GM12878 (cell line): ENCODE measurements at regions not wholly inside any gene's neighbourhood (a gene's known extent, or its start where the extent isn't known, plus 50 kb on each side); places are given as distances from the start of the nearest gene placed in this dataset.

ENCODE experiments used
- ATAC-seq: fragments of 200-7000 bp; cut with Tn5 transposase; 3 replicates; pipeline ENCODE4 v1.9.1; 2020; ENCODE audit warnings: mild to moderate bottlenecking, moderate library complexity
- BruUV-seq: library from RNA; stranded (reverse); fragments of 400-500 nt; replicated peaks from 2 replicates; lab custom pipeline; 2021; lab: Mats Ljungman, UMichigan
- CTCF ChIA-PET: fragments of 300-600 bp; sonication (Branson Sonifier 250); formaldehyde crosslinking; extraction: SDS; loops from one replicate; lab custom pipeline; 2021; ENCODE audit warnings: inconsistent platforms; lab: Yijun Ruan, JAX
- POLR2A ChIA-PET: fragments of 350-600 bp; formaldehyde crosslinking; extraction: SDS; loops from one replicate; lab custom pipeline; 2021; ENCODE audit warnings: inconsistent platforms; lab: Charles Lee
- RAD21 ChIA-PET: fragments of 300-600 bp; sonication (Branson Sonifier 250); formaldehyde crosslinking; loops from one replicate; lab custom pipeline; 2023; ENCODE audit warnings: antibody characterized with exemption; ENCODE audit not compliant: unreplicated experiment; lab: Charles Lee
- SMC1A ChIA-PET: fragments of 300-600 bp; sonication (Branson Sonifier 250); formaldehyde crosslinking; loops from one replicate; lab custom pipeline; 2023; ENCODE audit not compliant: unreplicated experiment, uncharacterized antibody; lab: Charles Lee
- DNase-seq: peaks from one replicate; pipeline ENCODE4 v3.0.0-alpha.2; 2011; ENCODE audit warnings: low read depth, low spot score
- FAIRE-seq: peaks from 3 replicates; lab custom pipeline; 2011; peaks lifted over from hg19 to GRCh38; lab: Jason Lieb, UNC
- H2AFZ ChIP-seq: 2 replicates; pipeline ENCODE4 v1.6.0; 2011; ENCODE audit warnings: low read depth, low read length, control low read depth; ENCODE audit not compliant: control insufficient read depth
- H3K27ac ChIP-seq: 2 replicates; pipeline ENCODE4 v1.5.1; 2011; ENCODE audit warnings: control low read depth; ENCODE audit not compliant: control insufficient read depth, insufficient read depth
- H3K27me3 ChIP-seq, 2 experiments: replicated peaks in 1 of 2; 2 replicates each; pipeline versions ENCODE4 v1.6.0 to v1.6.1; 2011; ENCODE audit warnings: low read length in 1 of 2; ENCODE audit not compliant: control insufficient read depth in 2 of 2, insufficient read depth in 2 of 2
- H3K36me3 ChIP-seq, 2 experiments: 2 replicates each; pipeline ENCODE4 v1.5.1; 2011; ENCODE audit warnings: low read length in 1 of 2; ENCODE audit not compliant: control insufficient read depth in 2 of 2, insufficient read depth in 2 of 2
- H3K4me1 ChIP-seq: 2 replicates; pipeline ENCODE4 v1.6.1; 2011; ENCODE audit warnings: mild to moderate bottlenecking, low read length, moderate library complexity, mixed read lengths; ENCODE audit not compliant: control insufficient read depth, insufficient read depth
- H3K4me2 ChIP-seq: 2 replicates; pipeline ENCODE4 v1.6.0; 2011; ENCODE audit warnings: control low read depth; ENCODE audit not compliant: control insufficient read depth, insufficient read depth
- H3K4me3 ChIP-seq: fragments of 200-600 bp; sonication (generic); 2 replicates; pipeline ENCODE4 v1.5.1; 2016
- H3K79me2 ChIP-seq: 2 replicates; pipeline ENCODE4 v1.6.0; 2011; ENCODE audit warnings: low read length; ENCODE audit not compliant: control insufficient read depth, insufficient read depth
- H3K9ac ChIP-seq: 2 replicates; pipeline ENCODE4 v1.8.0; 2011; ENCODE audit warnings: low read length, control low read depth, mixed read lengths; ENCODE audit not compliant: control insufficient read depth, insufficient read depth
- H3K9me3 ChIP-seq: replicated peaks from 3 replicates; pipeline ENCODE4 v1.5.1; 2011; ENCODE audit warnings: mild to moderate bottlenecking, low read length; ENCODE audit not compliant: control insufficient read depth, insufficient read depth
- H4K20me1 ChIP-seq: 2 replicates; pipeline ENCODE4 v1.6.0; 2011; ENCODE audit not compliant: control insufficient read depth, insufficient read depth
- ATF3 ChIP-seq: IDR thresholded peaks from 2 replicates; pipeline ENCODE4 v1.6.1; 2011; ENCODE audit warnings: low read depth, mild to moderate bottlenecking, low read length, moderate library complexity, borderline replicate concordance; ENCODE audit errors: extremely low read depth
- BHLHE40 ChIP-seq, 2 experiments: fragments of 450-650 bp in 1 of 2; IDR thresholded peaks; 2 replicates each; pipeline ENCODE4 v1.6.1; 2011 to 2017; ENCODE audit warnings: low read depth in 2 of 2, borderline replicate concordance in 1 of 2, improper control_type of control experiment in 1 of 2, low read length in 1 of 2, mild to moderate bottlenecking in 1 of 2
- CBFB ChIP-seq: IDR thresholded peaks from 2 replicates; pipeline ENCODE4 v1.6.1; 2016; ENCODE audit warnings: antibody characterized with exemption, low read depth
- GABPA ChIP-seq: IDR thresholded peaks from 2 replicates; pipeline ENCODE4 v1.6.1; 2014; ENCODE audit warnings: antibody characterized with exemption, low read depth, mild to moderate bottlenecking, inconsistent platforms
- MEF2A ChIP-seq: IDR thresholded peaks from 2 replicates; pipeline ENCODE4 v1.6.1; 2011; ENCODE audit warnings: low read depth, mild to moderate bottlenecking, low read length, moderate library complexity; ENCODE audit not compliant: insufficient read depth
- MTA2 ChIP-seq: fragments of 450-650 bp; IDR thresholded peaks from 2 replicates; pipeline ENCODE4 v1.6.1; 2016; ENCODE audit warnings: low read depth, mild to moderate bottlenecking, moderate library complexity
- NFXL1 ChIP-seq: fragments of 450-650 bp; IDR thresholded peaks from 2 replicates; pipeline ENCODE4 v1.6.1; 2017; ENCODE audit warnings: antibody characterized with exemption, mild to moderate bottlenecking, borderline replicate concordance
- NFYB ChIP-seq: IDR thresholded peaks from 2 replicates; pipeline ENCODE4 v1.6.1; 2011; ENCODE audit warnings: low read depth, mild to moderate bottlenecking, low read length, improper control_type of control experiment, moderate library complexity; ENCODE audit not compliant: insufficient read depth
- SRF ChIP-seq, 2 experiments: IDR thresholded peaks; 2 replicates each; pipeline ENCODE4 v1.6.1; 2011; ENCODE audit warnings: low read depth in 2 of 2, low read length in 2 of 2, mild to moderate bottlenecking in 1 of 2, moderate library complexity in 1 of 2
- STAT1 ChIP-seq: fragments of 450-650 bp; conservative IDR thresholded peaks from 2 replicates; pipeline ENCODE4 v1.6.1; 2014; ENCODE audit warnings: antibody characterized with exemption, mild to moderate bottlenecking
- WRNIP1 ChIP-seq: IDR thresholded peaks from 2 replicates; pipeline ENCODE4 v1.6.1; 2011; ENCODE audit warnings: low read depth, low read length, improper control_type of control experiment, borderline replicate concordance
- YBX1 ChIP-seq: fragments of 450-650 bp; IDR thresholded peaks from 2 replicates; pipeline ENCODE4 v1.6.1; 2016; ENCODE audit warnings: antibody characterized with exemption
- ZSCAN29 ChIP-seq: fragments of 450-650 bp; IDR thresholded peaks from 2 replicates; pipeline ENCODE4 v1.6.1; 2017; ENCODE audit warnings: mild to moderate bottlenecking, moderate library complexity
- WGBS: methylation state at CpG from one replicate; pipeline ENCODE4 v1.1.6; 2016; ENCODE audit warnings: low lambda C conversion rate; ENCODE audit not compliant: insufficient replicate concordance, insufficient coverage; ENCODE audit errors: missing lambda C conversion rate; 5-methylcytosine and 5-hydroxymethylcytosine counted together
- in situ Hi-C: fragments of 300-500 bp; cut with MboI; formaldehyde crosslinking; loops from 9 replicates; pipeline ENCODE4 v1.14.3; 2018; ENCODE audit warnings: mixed read lengths
- intact Hi-C: fragments of 100-400 bp; cut with micrococcal nuclease; formaldehyde crosslinking; loops from one replicate; pipeline ENCODE4 v1.14.2; 2022; ENCODE audit not compliant: unreplicated experiment
- TF ChIP-seq, protein P1 (sequence below): fragments of 450-650 bp; IDR thresholded peaks from 2 replicates; pipeline ENCODE4 v1.6.1; 2016; ENCODE audit warnings: mild to moderate bottlenecking
- TF ChIP-seq, protein P2 (sequence below): fragments of 450-650 bp; IDR thresholded peaks from 2 replicates; pipeline ENCODE4 v1.6.1; 2018; ENCODE audit warnings: mild to moderate bottlenecking, low read depth, moderate library complexity; ENCODE audit not compliant: partially characterized antibody
- TF ChIP-seq, protein P3 (sequence below), 3 experiments: IDR thresholded peaks in 2 of 3; conservative IDR thresholded peaks in 1 of 3; 2 replicates each; pipeline ENCODE4 v1.5.1; 2011; ENCODE audit warnings: low read depth in 3 of 3, low read length in 3 of 3, mild to moderate bottlenecking in 3 of 3, control low read depth in 2 of 3, moderate library complexity in 2 of 3, inconsistent platforms in 1 of 3, mixed read lengths in 1 of 3; ENCODE audit not compliant: control insufficient read depth in 2 of 3, insufficient read depth in 1 of 3; ENCODE audit errors: extremely low read depth in 1 of 3
- TF ChIP-seq, protein P4 (sequence below): IDR thresholded peaks from 2 replicates; pipeline ENCODE4 v1.6.1; 2011; ENCODE audit warnings: borderline replicate concordance, low read depth, mild to moderate bottlenecking, moderate library complexity, low read length; ENCODE audit not compliant: insufficient read depth, poor library complexity, severe bottlenecking

- H3K4me3 ChIP-seq = no peak overlapping the region
- intact Hi-C loops = no loop called here
- no peak overlapping the region for H3K4me2 ChIP-seq
- no peaks in the 10 kb centered on the region for H3K9me3 ChIP-seq
- H3K4me1 ChIP-seq = no peaks in the 10 kb centered on the region
- H3K27ac ChIP-seq = no peak overlapping the region
- ChIA-PET SMC1A (interaction anchor here (0.7 kb wide), 1 partner anchor 23 kb away, joined by 3 read pairs; no protein-coding TSS in a partner anchor), RAD21 (no interaction called here), POLR2A (no interaction called here), CTCF (no interaction called here)
- no peak for FAIRE-seq
- in situ Hi-C loops = loop anchor here (10.0 kb wide), 1 partner anchor 815 kb away; no protein-coding TSS in a partner anchor
- H4K20me1 ChIP-seq = no peaks in the 10 kb centered on the region
- no peak overlapping the region for H3K9ac ChIP-seq
- ATAC-seq = no peak
- no peak overlapping the region for H2AFZ ChIP-seq
- H3K79me2 ChIP-seq = no peaks in the 10 kb centered on the region
- no peaks in the 10 kb centered on the region for H3K27me3 ChIP-seq
- no peaks in the 10 kb centered on the region for H3K36me3 ChIP-seq
- WGBS = 27% methylated on average over 2 of the region's 2 CpGs
- no TSS peak for BruUV-seq
- no peak for DNase-seq
- TF ChIP-seq ZSCAN29 = no peak
- TF ChIP-seq, protein P1, sequence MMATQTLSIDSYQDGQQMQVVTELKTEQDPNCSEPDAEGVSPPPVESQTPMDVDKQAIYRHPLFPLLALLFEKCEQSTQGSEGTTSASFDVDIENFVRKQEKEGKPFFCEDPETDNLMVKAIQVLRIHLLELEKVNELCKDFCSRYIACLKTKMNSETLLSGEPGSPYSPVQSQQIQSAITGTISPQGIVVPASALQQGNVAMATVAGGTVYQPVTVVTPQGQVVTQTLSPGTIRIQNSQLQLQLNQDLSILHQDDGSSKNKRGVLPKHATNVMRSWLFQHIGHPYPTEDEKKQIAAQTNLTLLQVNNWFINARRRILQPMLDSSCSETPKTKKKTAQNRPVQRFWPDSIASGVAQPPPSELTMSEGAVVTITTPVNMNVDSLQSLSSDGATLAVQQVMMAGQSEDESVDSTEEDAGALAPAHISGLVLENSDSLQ = no peak
- no peak for TF ChIP-seq WRNIP1
- TF ChIP-seq MTA2 = no peak
- TF ChIP-seq GABPA = no peak
- no peak for TF ChIP-seq ATF3
- TF ChIP-seq YBX1 = no peak
- TF ChIP-seq SRF (IDR thresholded peaks at IDR 0.05; ENCODE audit: low read depth in 2 of 2, low read length in 2 of 2) = no peak
- TF ChIP-seq BHLHE40 (IDR thresholded peaks at IDR 0.05; ENCODE audit: borderline replicate concordance in 1 of 2, low read depth in 2 of 2, low read length in 1 of 2) = no peak
- TF ChIP-seq CBFB = no peak
- TF ChIP-seq NFXL1 = no peak
- no peak for TF ChIP-seq NFYB
- TF ChIP-seq, protein P2, sequence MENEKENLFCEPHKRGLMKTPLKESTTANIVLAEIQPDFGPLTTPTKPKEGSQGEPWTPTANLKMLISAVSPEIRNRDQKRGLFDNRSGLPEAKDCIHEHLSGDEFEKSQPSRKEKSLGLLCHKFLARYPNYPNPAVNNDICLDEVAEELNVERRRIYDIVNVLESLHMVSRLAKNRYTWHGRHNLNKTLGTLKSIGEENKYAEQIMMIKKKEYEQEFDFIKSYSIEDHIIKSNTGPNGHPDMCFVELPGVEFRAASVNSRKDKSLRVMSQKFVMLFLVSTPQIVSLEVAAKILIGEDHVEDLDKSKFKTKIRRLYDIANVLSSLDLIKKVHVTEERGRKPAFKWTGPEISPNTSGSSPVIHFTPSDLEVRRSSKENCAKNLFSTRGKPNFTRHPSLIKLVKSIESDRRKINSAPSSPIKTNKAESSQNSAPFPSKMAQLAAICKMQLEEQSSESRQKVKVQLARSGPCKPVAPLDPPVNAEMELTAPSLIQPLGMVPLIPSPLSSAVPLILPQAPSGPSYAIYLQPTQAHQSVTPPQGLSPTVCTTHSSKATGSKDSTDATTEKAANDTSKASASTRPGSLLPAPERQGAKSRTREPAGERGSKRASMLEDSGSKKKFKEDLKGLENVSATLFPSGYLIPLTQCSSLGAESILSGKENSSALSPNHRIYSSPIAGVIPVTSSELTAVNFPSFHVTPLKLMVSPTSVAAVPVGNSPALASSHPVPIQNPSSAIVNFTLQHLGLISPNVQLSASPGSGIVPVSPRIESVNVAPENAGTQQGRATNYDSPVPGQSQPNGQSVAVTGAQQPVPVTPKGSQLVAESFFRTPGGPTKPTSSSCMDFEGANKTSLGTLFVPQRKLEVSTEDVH = no peak
- TF ChIP-seq, protein P3, sequence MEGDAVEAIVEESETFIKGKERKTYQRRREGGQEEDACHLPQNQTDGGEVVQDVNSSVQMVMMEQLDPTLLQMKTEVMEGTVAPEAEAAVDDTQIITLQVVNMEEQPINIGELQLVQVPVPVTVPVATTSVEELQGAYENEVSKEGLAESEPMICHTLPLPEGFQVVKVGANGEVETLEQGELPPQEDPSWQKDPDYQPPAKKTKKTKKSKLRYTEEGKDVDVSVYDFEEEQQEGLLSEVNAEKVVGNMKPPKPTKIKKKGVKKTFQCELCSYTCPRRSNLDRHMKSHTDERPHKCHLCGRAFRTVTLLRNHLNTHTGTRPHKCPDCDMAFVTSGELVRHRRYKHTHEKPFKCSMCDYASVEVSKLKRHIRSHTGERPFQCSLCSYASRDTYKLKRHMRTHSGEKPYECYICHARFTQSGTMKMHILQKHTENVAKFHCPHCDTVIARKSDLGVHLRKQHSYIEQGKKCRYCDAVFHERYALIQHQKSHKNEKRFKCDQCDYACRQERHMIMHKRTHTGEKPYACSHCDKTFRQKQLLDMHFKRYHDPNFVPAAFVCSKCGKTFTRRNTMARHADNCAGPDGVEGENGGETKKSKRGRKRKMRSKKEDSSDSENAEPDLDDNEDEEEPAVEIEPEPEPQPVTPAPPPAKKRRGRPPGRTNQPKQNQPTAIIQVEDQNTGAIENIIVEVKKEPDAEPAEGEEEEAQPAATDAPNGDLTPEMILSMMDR (IDR thresholded peaks at IDR 0.05 in 2 of 3, conservative IDR thresholded peaks at IDR 0.05 in 1 of 3; ENCODE audit: control insufficient read depth in 2 of 3, extremely low read depth in 1 of 3, insufficient read depth in 1 of 3, low read depth in 3 of 3, low read length in 3 of 3) = no peak
- no peak for TF ChIP-seq MEF2A
- TF ChIP-seq STAT1 = no peak
- TF ChIP-seq, protein P4, sequence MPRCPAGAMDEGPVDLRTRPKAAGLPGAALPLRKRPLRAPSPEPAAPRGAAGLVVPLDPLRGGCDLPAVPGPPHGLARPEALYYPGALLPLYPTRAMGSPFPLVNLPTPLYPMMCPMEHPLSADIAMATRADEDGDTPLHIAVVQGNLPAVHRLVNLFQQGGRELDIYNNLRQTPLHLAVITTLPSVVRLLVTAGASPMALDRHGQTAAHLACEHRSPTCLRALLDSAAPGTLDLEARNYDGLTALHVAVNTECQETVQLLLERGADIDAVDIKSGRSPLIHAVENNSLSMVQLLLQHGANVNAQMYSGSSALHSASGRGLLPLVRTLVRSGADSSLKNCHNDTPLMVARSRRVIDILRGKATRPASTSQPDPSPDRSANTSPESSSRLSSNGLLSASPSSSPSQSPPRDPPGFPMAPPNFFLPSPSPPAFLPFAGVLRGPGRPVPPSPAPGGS = no peak
Measured at GRCh38 chr3:168859574-168859973, 763.9 kb upstream of the GOLIM4 start.
